Suprapubic skin (tissue), 4 donors: ENCODE measurements at regions not wholly inside any gene's neighbourhood (a gene's known extent, or its start where the extent isn't known, plus 50 kb on each side); places are given as distances from the start of the nearest gene placed in this dataset.

Experiments
- EP300 ChIP-seq: sonication (generic); formaldehyde crosslinking; IDR thresholded peaks from one replicate; pipeline ENCODE4 v1.6.1; 2017; ENCODE audit warnings: antibody characterized with exemption
- POLR2A ChIP-seq, 2 donors: fragments of 450-650 bp; IDR thresholded peaks; one replicate each; pipeline ENCODE4 v1.6.1; 2017; ENCODE audit warnings: antibody characterized with exemption in 2 of 2, mild to moderate bottlenecking in 2 of 2, moderate library complexity in 2 of 2
- POLR2AphosphoS5 ChIP-seq, 3 donors: sonication (generic); formaldehyde crosslinking; IDR thresholded peaks; one replicate each; pipeline ENCODE4 v1.6.1; 2017; ENCODE audit warnings: antibody characterized with exemption in 3 of 3
- TF ChIP-seq, protein P1 (sequence below), 2 donors: fragments of 200-600 bp in 1 of 2; fragments of 450-650 bp in 1 of 2; sonication (generic) in 1 of 2; IDR thresholded peaks; one replicate each; pipeline ENCODE4 v1.5.1; 2016 to 2019; ENCODE audit warnings: antibody characterized with exemption in 2 of 2, mild to moderate bottlenecking in 1 of 2, moderate library complexity in 1 of 2

DNA sequence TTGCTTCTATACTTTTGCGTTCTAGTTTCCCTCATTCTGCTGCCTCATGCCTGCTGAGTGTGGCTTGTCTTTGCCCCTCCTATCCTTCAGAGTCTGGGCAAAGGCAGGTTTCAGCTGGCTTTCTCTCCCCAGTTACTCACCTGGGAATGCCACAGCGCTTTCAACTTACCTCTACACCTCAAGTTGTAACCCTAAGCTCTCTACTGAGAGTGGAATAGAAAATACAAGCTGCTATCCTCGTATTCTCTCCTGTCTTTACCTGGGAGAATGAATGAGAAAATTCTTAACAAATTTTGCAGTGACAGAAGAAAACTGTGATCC lies 316.3 kb upstream of the KLF12 start:
- TF ChIP-seq POLR2AphosphoS5 (IDR thresholded peaks at IDR 0.05) (no peak), POLR2A (IDR thresholded peaks at IDR 0.05) (no peak), EP300 (no peak)
- TF ChIP-seq, protein P1, sequence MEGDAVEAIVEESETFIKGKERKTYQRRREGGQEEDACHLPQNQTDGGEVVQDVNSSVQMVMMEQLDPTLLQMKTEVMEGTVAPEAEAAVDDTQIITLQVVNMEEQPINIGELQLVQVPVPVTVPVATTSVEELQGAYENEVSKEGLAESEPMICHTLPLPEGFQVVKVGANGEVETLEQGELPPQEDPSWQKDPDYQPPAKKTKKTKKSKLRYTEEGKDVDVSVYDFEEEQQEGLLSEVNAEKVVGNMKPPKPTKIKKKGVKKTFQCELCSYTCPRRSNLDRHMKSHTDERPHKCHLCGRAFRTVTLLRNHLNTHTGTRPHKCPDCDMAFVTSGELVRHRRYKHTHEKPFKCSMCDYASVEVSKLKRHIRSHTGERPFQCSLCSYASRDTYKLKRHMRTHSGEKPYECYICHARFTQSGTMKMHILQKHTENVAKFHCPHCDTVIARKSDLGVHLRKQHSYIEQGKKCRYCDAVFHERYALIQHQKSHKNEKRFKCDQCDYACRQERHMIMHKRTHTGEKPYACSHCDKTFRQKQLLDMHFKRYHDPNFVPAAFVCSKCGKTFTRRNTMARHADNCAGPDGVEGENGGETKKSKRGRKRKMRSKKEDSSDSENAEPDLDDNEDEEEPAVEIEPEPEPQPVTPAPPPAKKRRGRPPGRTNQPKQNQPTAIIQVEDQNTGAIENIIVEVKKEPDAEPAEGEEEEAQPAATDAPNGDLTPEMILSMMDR (IDR thresholded peaks at IDR 0.05) = no peak
